MM.1S (cell line): ENCODE measurements at regions not wholly inside any gene's neighbourhood (a gene's known extent, or its start where the extent isn't known, plus 50 kb on each side); places are given as distances from the start of the nearest gene placed in this dataset.

Experiments used
- DNase-seq: peaks from one replicate; pipeline ENCODE4 v3.0.0-alpha.2; 2015
- H2AFZ ChIP-seq: fragments of 300-600 bp; sonication (generic); 2 replicates; pipeline ENCODE4 v1.6.0; 2016; ENCODE audit warnings: antibody characterized with exemption, low read length
- H3F3A ChIP-seq: fragments of 300-600 bp; sonication (generic); 2 replicates; pipeline ENCODE4 v1.6.1; 2016; ENCODE audit warnings: mild to moderate bottlenecking, antibody characterized with exemption, low read length, moderate library complexity, mixed read lengths; ENCODE audit not compliant: insufficient read depth
- H3K27ac ChIP-seq: fragments of 300-600 bp; sonication (generic); 2 replicates; pipeline ENCODE4 v1.5.1; 2016; ENCODE audit warnings: mild to moderate bottlenecking, low read length
- H3K27me3 ChIP-seq: fragments of 300-600 bp; sonication (generic); replicated peaks from 2 replicates; pipeline ENCODE4 v1.6.0; 2016; ENCODE audit warnings: low read length; ENCODE audit not compliant: insufficient read depth
- H3K36me3 ChIP-seq: fragments of 300-600 bp; sonication (generic); replicated peaks from 2 replicates; pipeline ENCODE4 v1.6.1; 2016; ENCODE audit warnings: mild to moderate bottlenecking, low read length, mixed read lengths; ENCODE audit not compliant: insufficient read depth
- H3K4me1 ChIP-seq: fragments of 300-600 bp; sonication (generic); 2 replicates; pipeline ENCODE4 v1.6.1; 2016; ENCODE audit warnings: low read length, mixed read lengths
- H3K4me2 ChIP-seq: fragments of 300-600 bp; sonication (generic); 2 replicates; pipeline ENCODE4 v1.6.0; 2016; ENCODE audit warnings: low read depth, low read length
- H3K4me3 ChIP-seq: fragments of 300-600 bp; sonication (generic); 2 replicates; pipeline ENCODE4 v1.5.1; 2016; ENCODE audit warnings: low read length, mixed read lengths
- H3K79me2 ChIP-seq: fragments of 300-600 bp; sonication (generic); 2 replicates; pipeline ENCODE4 v1.6.1; 2016; ENCODE audit warnings: mixed run types, low read length, mixed read lengths
- H3K9ac ChIP-seq: fragments of 300-600 bp; sonication (generic); 2 replicates; pipeline ENCODE4 v1.6.1; 2016; ENCODE audit warnings: low read length, mixed read lengths
- H3K9me2 ChIP-seq: fragments of 300-600 bp; sonication (generic); replicated peaks from 2 replicates; pipeline ENCODE4 v1.6.1; 2016; ENCODE audit warnings: mild to moderate bottlenecking, low read length, mixed read lengths; ENCODE audit not compliant: insufficient read depth
- H3K9me3 ChIP-seq: fragments of 300-600 bp; sonication (generic); replicated peaks from 2 replicates; pipeline ENCODE4 v1.6.1; 2016; ENCODE audit warnings: mild to moderate bottlenecking, low read length, mixed read lengths; ENCODE audit not compliant: insufficient read depth
- H4K20me1 ChIP-seq: fragments of 300-600 bp; sonication (generic); 2 replicates; pipeline ENCODE4 v1.6.1; 2016; ENCODE audit warnings: mild to moderate bottlenecking, low read length, moderate library complexity, mixed read lengths; ENCODE audit not compliant: insufficient read depth
- EZH2 ChIP-seq: fragments of 300-600 bp; sonication (generic); optimal IDR thresholded peaks from 2 replicates; pipeline ENCODE3; 2017; ENCODE audit warnings: low read depth, mild to moderate bottlenecking, antibody characterized with exemption, low read length, mixed read lengths
- EZH2phosphoT487 ChIP-seq: fragments of 300-600 bp; sonication (generic); IDR thresholded peaks from 2 replicates; pipeline ENCODE4 v1.6.1; 2018; ENCODE audit warnings: antibody characterized with exemption, low read length
- TF ChIP-seq, protein P1 (sequence below): fragments of 300-600 bp; sonication (generic); IDR thresholded peaks from 2 replicates; pipeline ENCODE4 v1.5.1; 2016; ENCODE audit warnings: antibody characterized with exemption, low read length, mixed read lengths

DNA sequence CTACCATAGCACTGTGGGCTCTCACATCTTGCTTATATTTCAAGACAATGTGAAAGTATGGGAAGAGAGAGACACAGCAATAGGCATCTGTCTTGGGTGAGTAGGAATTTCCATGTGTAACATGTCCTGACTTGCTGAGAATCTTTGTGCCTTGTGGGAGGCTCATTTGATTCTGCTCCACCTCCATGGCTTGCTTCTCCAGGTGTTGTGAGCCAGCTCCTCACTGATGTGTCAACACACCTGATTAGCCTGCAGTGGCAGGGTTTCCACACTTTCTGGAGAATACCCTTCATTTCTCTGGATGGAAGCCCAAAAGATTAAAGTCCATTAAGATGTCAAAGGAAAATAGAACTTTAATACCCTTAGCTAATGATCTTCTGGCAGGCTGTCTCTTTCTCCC, 613.6 kb downstream of the ZNF608 start:
- H3K27me3 ChIP-seq = no peaks in the 10 kb centered on the region
- H3K79me2 ChIP-seq = no peaks in the 10 kb centered on the region
- no peak overlapping the region for H3K27ac ChIP-seq
- no peaks in the 10 kb centered on the region for H3K9me2 ChIP-seq
- no peak overlapping the region for H2AFZ ChIP-seq
- H3F3A ChIP-seq = no peaks in the 10 kb centered on the region
- H4K20me1 ChIP-seq = no peaks in the 10 kb centered on the region
- no peaks in the 10 kb centered on the region for H3K36me3 ChIP-seq
- no peak overlapping the region for H3K4me2 ChIP-seq
- H3K9ac ChIP-seq = no peak overlapping the region
- TF ChIP-seq EZH2 (no peak), EZH2phosphoT487 (no peak)
- TF ChIP-seq, protein P1, sequence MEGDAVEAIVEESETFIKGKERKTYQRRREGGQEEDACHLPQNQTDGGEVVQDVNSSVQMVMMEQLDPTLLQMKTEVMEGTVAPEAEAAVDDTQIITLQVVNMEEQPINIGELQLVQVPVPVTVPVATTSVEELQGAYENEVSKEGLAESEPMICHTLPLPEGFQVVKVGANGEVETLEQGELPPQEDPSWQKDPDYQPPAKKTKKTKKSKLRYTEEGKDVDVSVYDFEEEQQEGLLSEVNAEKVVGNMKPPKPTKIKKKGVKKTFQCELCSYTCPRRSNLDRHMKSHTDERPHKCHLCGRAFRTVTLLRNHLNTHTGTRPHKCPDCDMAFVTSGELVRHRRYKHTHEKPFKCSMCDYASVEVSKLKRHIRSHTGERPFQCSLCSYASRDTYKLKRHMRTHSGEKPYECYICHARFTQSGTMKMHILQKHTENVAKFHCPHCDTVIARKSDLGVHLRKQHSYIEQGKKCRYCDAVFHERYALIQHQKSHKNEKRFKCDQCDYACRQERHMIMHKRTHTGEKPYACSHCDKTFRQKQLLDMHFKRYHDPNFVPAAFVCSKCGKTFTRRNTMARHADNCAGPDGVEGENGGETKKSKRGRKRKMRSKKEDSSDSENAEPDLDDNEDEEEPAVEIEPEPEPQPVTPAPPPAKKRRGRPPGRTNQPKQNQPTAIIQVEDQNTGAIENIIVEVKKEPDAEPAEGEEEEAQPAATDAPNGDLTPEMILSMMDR = no peak
- H3K9me3 ChIP-seq = no peaks in the 10 kb centered on the region
- DNase-seq = no peak
- no peak overlapping the region for H3K4me3 ChIP-seq
- H3K4me1 ChIP-seq = no peaks in the 10 kb centered on the region

DNA sequence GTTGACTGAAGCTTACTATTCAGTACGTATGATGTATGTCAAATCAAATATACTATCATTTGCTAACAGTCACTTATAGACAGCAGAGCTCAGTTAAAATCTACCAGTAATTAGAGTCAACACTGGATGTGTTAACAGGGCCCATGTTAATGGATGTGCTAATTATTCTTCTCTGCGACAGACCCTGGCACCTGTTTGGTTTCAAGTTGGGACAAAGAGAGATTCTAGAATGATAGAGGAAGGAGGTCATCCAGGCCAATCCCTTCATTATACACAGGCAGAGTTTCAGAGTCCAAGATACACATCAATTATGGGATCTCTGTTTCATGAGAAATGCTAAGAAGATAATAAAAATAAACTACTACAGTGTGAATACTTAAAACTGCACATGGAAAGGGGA, 615.0 kb downstream of the ZNF608 start:
- H4K20me1 ChIP-seq = no peaks in the 10 kb centered on the region
- no peak overlapping the region for H3K4me3 ChIP-seq
- no peaks in the 10 kb centered on the region for H3K9me2 ChIP-seq
- TF ChIP-seq EZH2phosphoT487 = no peak
- TF ChIP-seq, protein P1 = no peak
- TF ChIP-seq EZH2 = no peak
- H3K9ac ChIP-seq = no peak overlapping the region
- H3K4me2 ChIP-seq = no peak overlapping the region
- H3K4me1 ChIP-seq = no peaks in the 10 kb centered on the region
- H3K36me3 ChIP-seq = no peaks in the 10 kb centered on the region
- H3K27me3 ChIP-seq = no peaks in the 10 kb centered on the region
- no peak for DNase-seq
- no peaks in the 10 kb centered on the region for H3K79me2 ChIP-seq
- no peaks in the 10 kb centered on the region for H3F3A ChIP-seq
- no peak overlapping the region for H3K27ac ChIP-seq
- no peaks in the 10 kb centered on the region for H3K9me3 ChIP-seq
- H2AFZ ChIP-seq = no peak overlapping the region

DNA sequence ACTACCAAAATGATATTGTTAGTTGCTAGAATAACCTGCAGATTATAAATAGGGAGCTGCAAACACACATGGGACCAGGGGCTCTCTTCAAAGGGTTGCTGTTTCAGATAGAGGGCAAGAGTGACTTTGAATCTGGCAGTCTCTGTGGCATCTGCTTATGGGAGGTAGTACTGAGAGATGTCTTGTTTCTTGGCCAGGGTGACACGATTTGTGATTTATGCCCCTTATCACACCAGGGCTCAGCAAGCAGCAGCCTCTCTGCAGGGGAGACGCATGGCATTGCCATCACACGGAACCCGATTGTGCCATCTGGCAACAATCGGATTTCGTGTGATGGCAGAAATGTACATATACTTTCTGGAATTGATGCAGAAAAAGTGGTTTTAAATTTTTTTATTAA, 615.6 kb downstream of the ZNF608 start:
- Histone ChIP-seq H3K27ac (no peak overlapping the region), H3K9ac (no peak overlapping the region), H3K4me2 (no peak overlapping the region), H3F3A (no peaks in the 10 kb centered on the region), H3K9me3 (no peaks in the 10 kb centered on the region), H4K20me1 (no peaks in the 10 kb centered on the region), H3K9me2 (no peaks in the 10 kb centered on the region), H3K36me3 (no peaks in the 10 kb centered on the region), H3K79me2 (no peaks in the 10 kb centered on the region), H3K27me3 (no peaks in the 10 kb centered on the region), H2AFZ (no peak overlapping the region), H3K4me3 (no peak overlapping the region), H3K4me1 (no peaks in the 10 kb centered on the region)
- TF ChIP-seq EZH2phosphoT487 (no peak), EZH2 (no peak)
- TF ChIP-seq, protein P1 = no peak
- DNase-seq = no peak

DNA sequence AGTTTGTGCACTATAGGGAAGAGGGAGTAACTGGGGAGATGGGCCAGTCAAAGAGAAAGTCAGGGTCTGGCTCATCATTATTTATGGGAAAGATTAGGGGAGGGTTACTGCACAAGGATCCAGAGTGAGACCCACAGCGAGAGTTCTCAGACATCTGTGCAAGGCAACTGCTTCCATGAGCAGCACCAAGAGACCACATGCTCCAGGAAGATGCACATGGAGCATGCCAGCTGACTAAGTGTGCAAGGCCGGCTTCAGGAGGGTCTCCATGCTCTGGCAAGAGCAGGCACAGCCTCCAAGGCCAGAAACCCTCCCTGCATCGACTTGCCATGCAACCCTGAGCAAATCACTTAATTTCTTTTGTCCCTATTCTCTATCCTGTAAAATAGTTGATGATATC, 616.9 kb downstream of the CSNK1G3 start:
- no peaks in the 10 kb centered on the region for H3K79me2 ChIP-seq
- H3K4me2 ChIP-seq = no peak overlapping the region
- H3K9me2 ChIP-seq = no peaks in the 10 kb centered on the region
- no peak for TF ChIP-seq EZH2phosphoT487
- TF ChIP-seq, protein P1 = no peak
- H3K9me3 ChIP-seq = no peaks in the 10 kb centered on the region
- DNase-seq = no peak
- no peaks in the 10 kb centered on the region for H4K20me1 ChIP-seq
- H3K27ac ChIP-seq = no peak overlapping the region
- no peak overlapping the region for H3K4me3 ChIP-seq
- no peaks in the 10 kb centered on the region for H3K36me3 ChIP-seq
- H3K4me1 ChIP-seq = no peaks in the 10 kb centered on the region
- H3K27me3 ChIP-seq = no peaks in the 10 kb centered on the region
- H2AFZ ChIP-seq = no peak overlapping the region
- no peak overlapping the region for H3K9ac ChIP-seq
- H3F3A ChIP-seq = no peaks in the 10 kb centered on the region
